AG09309 (cell line): ENCODE measurements at regions not wholly inside any gene's neighbourhood (a gene's known extent, or its start where the extent isn't known, plus 50 kb on each side); places are given as distances from the start of the nearest gene placed in this dataset.
A peak's percentile ranks its signal among the peaks of the same experiment; 100 is the strongest.

Experiments used
- DNase-seq: peaks from one replicate; pipeline ENCODE4 v3.0.0-alpha.2; 2010; ENCODE audit warnings: low read depth
- H3K4me3 ChIP-seq: 2 replicates; pipeline ENCODE4 v1.5.1; 2011; ENCODE audit warnings: mild to moderate bottlenecking, low read depth, low read length, moderate library complexity; ENCODE audit not compliant: control insufficient read depth
- CTCF ChIP-seq: IDR thresholded peaks from 2 replicates; pipeline ENCODE4 v1.5.1; 2011; ENCODE audit warnings: mild to moderate bottlenecking, low read depth, low read length, inconsistent platforms; ENCODE audit not compliant: insufficient read depth, control insufficient read depth; ENCODE audit errors: missing control alignments

GRCh38 chr5:50969151-50970031 is 303.0 kb downstream of the PARP8 start:
- TF ChIP-seq CTCF = no peak
- DNase-seq = no peak
- H3K4me3 ChIP-seq = peak overlapping the region; percentile 18

GRCh38 chr5:50975840-50976239 is 309.4 kb downstream of the PARP8 start:
- no peak for TF ChIP-seq CTCF
- H3K4me3 ChIP-seq = no peak overlapping the region
- DNase-seq = no peak

- no peak for TF ChIP-seq CTCF
- no peak overlapping the region for H3K4me3 ChIP-seq
- DNase-seq = no peak
Observed at GRCh38 chr5:50978924-50979323, 312.5 kb downstream of the PARP8 start.

GRCh38 chr5:50984640-50985039 is 318.2 kb downstream of the PARP8 start:
- no peak for TF ChIP-seq CTCF
- DNase-seq = no peak
- no peak overlapping the region for H3K4me3 ChIP-seq

- no peak for TF ChIP-seq CTCF
- H3K4me3 ChIP-seq = no peak overlapping the region
- DNase-seq = no peak
Observed at GRCh38 chr5:50990296-50990924, 324.0 kb downstream of the PARP8 start.

- H3K4me3 ChIP-seq = no peak overlapping the region
- DNase-seq = no peak
- no peak for TF ChIP-seq CTCF
Observed at GRCh38 chr5:50995285-50995942, 329.0 kb downstream of the PARP8 start.
